RWPE1 (cell line): ENCODE measurements at regions not wholly inside any gene's neighbourhood (a gene's known extent, or its start where the extent isn't known, plus 50 kb on each side); places are given as distances from the start of the nearest gene placed in this dataset.

Experiments
- CTCF ChIA-PET: fragments of 350-600 bp; sonication (Branson Sonifier 250); formaldehyde crosslinking; extraction: SDS; loops from one replicate; lab custom pipeline; 2021; lab: Yijun Ruan, JAX
- POLR2A ChIA-PET: fragments of 400-600 bp; formaldehyde crosslinking; extraction: SDS; loops from one replicate; lab custom pipeline; 2020; ENCODE audit warnings: antibody characterized with exemption; ENCODE audit not compliant: low non-redundant PET; lab: Yijun Ruan, JAX
- DNase-seq: peaks from one replicate; pipeline ENCODE4 v3.0.0; 2012; ENCODE audit warnings: low spot score
- H3K27ac ChIP-seq: fragments of 450-650 bp; 2 replicates; pipeline ENCODE4 v1.5.1; 2017
- CTCF ChIP-seq: fragments of 450-650 bp; conservative IDR thresholded peaks from 2 replicates; pipeline ENCODE4 v1.5.1; 2017; ENCODE audit warnings: low read depth, mild to moderate bottlenecking

GRCh38 chr7:24341691-24342413 lies 57.9 kb downstream of the NPY start:
- CTCF ChIA-PET: interaction anchor here (0.6 kb wide), 1 partner anchor 66 kb away, joined by 3 read pairs; no protein-coding TSS in a partner anchor
- no peak for DNase-seq
- H3K27ac ChIP-seq: no peak overlapping the region
- TF ChIP-seq CTCF: no peak
- POLR2A ChIA-PET: no interaction called here

GRCh38 chr7:24343614-24344013 lies 59.6 kb downstream of the NPY start:
- ChIA-PET CTCF (no interaction called here), POLR2A (no interaction called here)
- TF ChIP-seq CTCF: no peak
- no peak for DNase-seq
- H3K27ac ChIP-seq: no peak overlapping the region

GRCh38 chr7:24346129-24346528 lies 62.1 kb downstream of the NPY start:
- TF ChIP-seq CTCF: no peak
- CTCF ChIA-PET: interaction anchor here (1.1 kb wide), 1 partner anchor 20 kb away, joined by 3 read pairs; no protein-coding TSS in a partner anchor

GRCh38 chr7:24346716-24347115 lies 62.7 kb downstream of the NPY start:
- no peak overlapping the region for H3K27ac ChIP-seq
- no peak for DNase-seq
- TF ChIP-seq CTCF: no peak
- POLR2A ChIA-PET: interaction anchor here (0.6 kb wide), 1 partner anchor 45 kb away, joined by 3 read pairs; no protein-coding TSS in a partner anchor
- CTCF ChIA-PET: interaction anchor here (0.5 kb wide), 1 partner anchor 11 kb away, joined by 3 read pairs; no protein-coding TSS in a partner anchor

More at GRCh38 chr7:24346129-24346528, 62.1 kb downstream of the NPY start:
- H3K27ac ChIP-seq: no peak overlapping the region
- POLR2A ChIA-PET: interaction anchor here (0.6 kb wide), 1 partner anchor 46 kb away, joined by 3 read pairs; no protein-coding TSS in a partner anchor
- no peak for DNase-seq

GRCh38 chr7:24349339-24349738 lies 65.3 kb downstream of the NPY start:
- ChIA-PET POLR2A (no interaction called here), CTCF (no interaction called here)
- no peak for TF ChIP-seq CTCF
- no peak overlapping the region for H3K27ac ChIP-seq
- DNase-seq: no peak

GRCh38 chr7:24354456-24354855 lies 70.5 kb downstream of the NPY start:
- no peak overlapping the region for H3K27ac ChIP-seq
- ChIA-PET POLR2A (no interaction called here), CTCF (no interaction called here)
- DNase-seq: no peak
- no peak for TF ChIP-seq CTCF
